DMS153 treated with DMSO at 0.1 percent for 48 hours (cell line): ENCODE measurements at regions not wholly inside any gene's neighbourhood (a gene's known extent, or its start where the extent isn't known, plus 50 kb on each side); places are given as distances from the start of the nearest gene placed in this dataset.

ENCODE experiments used
- DNase-seq: peaks from one replicate; lab custom pipeline; 2025; ENCODE audit not compliant: unreplicated experiment; lab: John Stamatoyannopoulos, UW

DNA sequence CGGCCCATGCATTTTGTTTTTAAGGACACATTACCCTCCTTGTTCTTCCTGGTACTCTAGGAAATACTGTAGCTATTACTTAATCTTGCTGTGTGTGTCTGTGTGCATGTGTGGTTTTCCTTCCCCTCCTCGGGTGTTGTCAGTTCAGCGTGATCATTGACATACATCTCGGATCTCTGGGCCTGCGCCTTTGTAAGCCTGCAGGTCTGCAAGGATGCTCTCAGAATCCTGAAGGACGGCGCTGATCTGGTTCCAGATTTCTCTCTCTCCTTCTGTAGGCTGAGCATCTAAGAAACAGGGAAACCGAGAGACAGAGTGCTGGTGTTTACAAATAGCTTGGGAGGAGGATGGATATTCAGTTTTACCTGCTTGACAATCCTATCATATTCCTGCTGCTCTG lies 100.2 kb downstream of the CYRIA start:
- no peak for DNase-seq

- no peak for DNase-seq
These were observed 104.0 kb downstream of the CYRIA start for GRCh38 chr2:16561676-16562075.

DNA sequence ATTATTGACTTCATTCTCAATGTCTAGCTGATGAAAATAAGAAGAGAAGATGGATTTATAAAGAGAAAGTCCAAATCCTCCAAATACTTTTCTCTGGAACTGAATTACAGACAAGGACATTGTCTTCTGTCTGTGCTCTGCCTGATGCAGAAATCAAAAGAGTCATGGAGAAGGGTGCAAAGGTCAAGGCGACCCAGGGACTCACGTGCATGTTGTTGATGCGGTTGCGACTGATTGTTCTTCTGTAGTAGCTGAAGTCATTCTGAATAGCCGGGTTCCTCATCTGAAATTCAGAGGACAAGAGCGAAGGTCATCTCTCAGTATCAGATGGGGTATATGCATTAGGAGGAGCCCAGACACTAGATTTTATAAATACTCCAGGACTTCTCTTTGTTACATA lies 104.4 kb downstream of the CYRIA start:
- no peak for DNase-seq

DNA sequence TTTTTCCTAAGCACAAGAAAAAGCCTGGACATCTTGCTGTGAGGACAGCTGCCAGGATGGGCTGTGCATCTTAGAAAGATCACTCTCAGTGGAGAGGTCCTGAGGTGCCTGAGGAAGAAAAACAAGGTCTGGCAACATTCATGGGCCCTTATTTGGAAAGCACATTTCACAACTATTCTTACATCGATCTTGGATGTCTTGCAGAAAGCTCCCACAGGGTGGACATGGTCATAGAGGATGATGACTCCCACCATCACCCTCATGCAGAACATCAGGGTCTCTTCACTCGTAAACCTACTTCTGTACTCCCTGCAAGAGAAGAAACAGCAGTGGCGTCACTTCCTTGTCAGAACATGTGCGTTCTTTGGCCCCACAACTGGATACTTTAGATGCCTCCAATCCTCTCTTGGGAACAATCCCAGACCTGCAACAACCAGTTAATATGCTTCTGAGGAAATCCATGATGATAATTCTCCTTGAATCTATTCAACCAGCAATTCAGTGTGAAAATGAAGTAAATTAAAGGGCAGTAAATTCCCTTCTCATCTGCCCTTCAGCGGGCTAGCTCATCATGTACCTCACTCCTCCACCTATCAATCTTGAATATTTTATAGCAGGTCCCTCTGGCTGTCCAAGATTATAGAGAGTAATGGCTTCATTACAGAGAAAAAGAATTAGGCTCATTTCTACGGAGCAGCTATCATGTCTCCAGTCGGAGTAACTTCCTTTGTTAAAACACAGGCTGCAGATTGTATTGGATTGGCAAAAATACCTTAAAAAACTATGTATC lies 106.2 kb downstream of the CYRIA start:
- no peak for DNase-seq

DNA sequence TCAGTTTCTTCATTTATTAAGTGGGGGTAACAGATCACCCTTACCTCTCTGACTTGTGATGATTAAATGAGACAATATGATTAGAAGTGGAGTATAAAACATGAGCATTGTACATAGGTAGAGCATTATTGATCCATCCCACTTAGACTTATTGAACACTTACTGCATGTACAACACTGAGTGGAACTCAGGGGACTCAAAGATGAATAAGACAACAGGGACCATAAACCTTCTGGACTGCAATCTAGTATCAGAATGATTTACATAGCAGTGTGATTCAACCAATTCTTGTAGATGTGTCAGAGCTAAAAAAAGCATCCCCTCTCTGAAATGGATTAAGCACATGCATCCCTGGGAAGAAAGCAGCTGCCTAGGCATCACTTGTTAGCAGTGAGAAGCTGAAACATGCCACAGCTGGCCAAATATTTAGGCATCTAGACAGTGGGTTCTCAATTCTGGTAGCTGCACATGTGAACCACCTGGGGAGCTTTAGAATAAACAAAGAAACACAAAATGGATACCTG lies 111.5 kb downstream of the CYRIA start:
- no peak for DNase-seq

- peak; percentile 1 for DNase-seq
These were observed 112.4 kb downstream of the CYRIA start for GRCh38 chr2:16553226-16553625.

DNA sequence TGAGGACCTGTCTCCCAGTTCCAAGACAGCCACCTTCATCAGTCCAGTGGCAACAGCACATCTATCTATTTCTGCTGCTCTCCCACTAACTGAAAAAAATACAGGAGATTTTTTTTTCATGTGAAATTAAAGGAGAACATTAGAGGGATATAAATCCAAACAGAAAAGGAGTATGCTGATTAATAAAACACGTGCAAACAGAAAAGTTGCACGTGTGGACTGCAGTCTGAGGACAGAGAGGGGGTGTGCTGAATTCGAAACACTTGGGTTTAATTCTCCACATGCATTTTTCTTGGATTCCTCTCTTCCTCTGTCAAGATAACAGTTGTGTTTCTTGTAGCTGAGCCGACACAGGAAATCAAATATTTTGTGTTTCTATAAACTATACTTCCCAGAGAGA lies 113.4 kb downstream of the CYRIA start:
- DNase-seq: no peak

- no peak for DNase-seq
These were observed 117.6 kb downstream of the CYRIA start for GRCh38 chr2:16548036-16548435.

GRCh38 chr2:16546128-16546754 lies 119.4 kb downstream of the CYRIA start:
- DNase-seq: no peak

- DNase-seq: no peak
These were observed 126.9 kb downstream of the CYRIA start for GRCh38 chr2:16538707-16539106.

GRCh38 chr2:16537347-16537746 lies 128.3 kb downstream of the CYRIA start:
- no peak for DNase-seq

- DNase-seq: no peak
These were observed 139.4 kb downstream of the CYRIA start for GRCh38 chr2:16526193-16526592.

GRCh38 chr2:16525265-16525887 lies 140.3 kb downstream of the CYRIA start:
- peak; percentile 4 for DNase-seq

GRCh38 chr2:16523711-16524110 lies 141.9 kb downstream of the CYRIA start:
- no peak for DNase-seq

- DNase-seq: no peak
These were observed 143.4 kb downstream of the CYRIA start for GRCh38 chr2:16522031-16522831.

DNA sequence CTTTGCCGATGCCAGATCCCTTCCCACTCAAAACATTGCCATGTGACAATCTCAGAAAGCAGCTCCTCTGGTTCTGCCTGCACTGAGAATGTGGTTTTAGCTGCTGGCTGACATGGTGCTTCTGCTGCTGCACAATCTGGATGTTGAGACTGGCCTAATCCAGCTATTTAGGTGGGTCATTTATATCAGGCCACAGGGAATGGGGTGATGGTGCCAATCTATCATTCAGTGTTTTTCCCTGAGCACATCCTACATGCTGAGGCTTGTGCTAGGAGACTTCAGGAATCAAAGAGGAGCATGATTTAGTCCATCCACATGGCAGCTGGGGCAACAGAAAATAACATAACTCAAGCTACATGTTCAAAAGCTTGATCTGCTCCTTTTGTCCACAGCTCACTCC lies 144.7 kb downstream of the CYRIA start:
- no peak for DNase-seq

DNA sequence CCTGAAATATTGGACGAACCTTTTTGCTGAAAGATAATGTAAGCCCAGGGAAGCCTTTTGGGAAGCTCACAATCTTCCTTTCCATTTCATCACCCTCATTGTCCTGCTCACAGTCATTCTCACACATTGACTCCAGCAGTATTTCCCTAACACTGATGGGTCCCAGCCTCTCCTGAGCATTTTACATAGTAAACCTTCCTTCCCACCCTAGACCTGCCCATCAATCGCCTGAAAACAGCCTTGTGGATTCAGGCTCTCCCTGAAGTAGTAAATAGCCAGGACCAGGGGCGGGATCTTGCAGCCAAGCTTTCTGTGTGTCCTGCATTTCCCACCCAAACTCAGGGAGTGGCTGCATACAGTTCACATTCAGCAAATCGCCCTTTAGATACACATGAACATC lies 149.9 kb downstream of the CYRIA start:
- no peak for DNase-seq

GRCh38 chr2:16513626-16514025 lies 152.0 kb downstream of the CYRIA start:
- DNase-seq: no peak

DNA sequence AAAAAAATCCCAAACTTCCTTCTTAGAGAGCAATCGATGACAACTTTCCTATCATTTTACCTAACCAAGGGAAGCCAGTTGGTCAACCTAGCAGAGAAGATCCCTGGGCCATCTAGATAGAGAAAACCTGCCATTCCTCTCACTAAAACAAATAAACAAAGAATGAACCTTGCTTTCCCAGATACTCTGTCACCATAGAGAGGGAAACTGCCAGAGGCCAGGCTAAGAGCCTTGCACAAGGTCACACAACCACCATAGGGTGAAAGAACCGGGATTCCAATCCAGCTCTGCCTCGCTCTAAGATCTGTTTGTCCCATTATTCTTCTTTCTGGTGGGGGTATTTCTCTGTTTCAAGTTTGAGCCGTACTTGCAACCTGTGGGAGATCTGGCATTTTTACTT lies 154.6 kb downstream of the CYRIA start:
- no peak for DNase-seq

DNA sequence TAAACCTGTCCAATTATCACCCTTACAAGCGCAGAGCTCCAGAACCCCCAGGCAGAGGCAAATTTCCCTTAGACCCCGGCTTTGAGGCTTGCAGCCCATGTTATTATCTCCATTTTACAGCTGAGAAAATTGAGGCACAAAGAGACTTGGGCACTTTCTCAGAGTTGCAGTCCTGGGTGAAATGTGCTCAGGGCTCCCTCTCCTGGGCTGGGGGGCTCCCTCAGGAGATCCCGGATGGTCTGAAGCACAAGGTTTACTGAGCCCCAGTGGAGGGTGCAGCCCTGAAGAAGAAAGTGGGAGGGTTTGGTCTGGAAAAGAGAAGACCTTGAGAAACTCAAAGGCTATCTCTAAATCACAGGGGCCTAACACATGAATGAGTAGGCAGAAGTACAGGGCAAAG lies 156.6 kb downstream of the CYRIA start:
- DNase-seq: no peak

GRCh38 chr2:16508490-16508851 lies 157.2 kb downstream of the CYRIA start:
- no peak for DNase-seq
